ENCODE measurements at regions not wholly inside any gene's neighbourhood (a gene's known extent, or its start where the extent isn't known, plus 50 kb on each side); places are given as distances from the start of the nearest gene placed in this dataset.

- no TSS peak for BruUV-seq (replicated peaks)
Measured at GRCh38 chr3:154013736-154014135, 107.5 kb upstream of the ARHGEF26 start.

GRCh38 chr3:154015307-154015706, 105.9 kb upstream of the ARHGEF26 start:
- H3K4me2 ChIP-seq (ENCODE audit: control insufficient read depth, insufficient read depth): no peak overlapping the region
- no TSS peak for BruUV-seq (replicated peaks)
- intact Hi-C loops (cut with micrococcal nuclease; ENCODE audit: unreplicated experiment): loop anchor here (5.0 kb wide), 2 partner anchors 158 to 988 kb away; no protein-coding TSS in a partner anchor

More at GRCh38 chr3:154013736-154014135, 107.5 kb upstream of the ARHGEF26 start:
- ChIA-PET CTCF (no interaction called here), SMC1A (ENCODE audit: uncharacterized antibody, unreplicated experiment) (no interaction called here), RAD21 (ENCODE audit: unreplicated experiment) (no interaction called here), POLR2A (no interaction called here)
- no peaks in the 10 kb centered on the region for H3K9me3 ChIP-seq (replicated peaks; ENCODE audit: control insufficient read depth, insufficient read depth, low read length)
- H4K20me1 ChIP-seq (ENCODE audit: control insufficient read depth, insufficient read depth): no peaks in the 10 kb centered on the region
- intact Hi-C loops (cut with micrococcal nuclease; ENCODE audit: unreplicated experiment): no loop called here
- H3K4me2 ChIP-seq (ENCODE audit: control insufficient read depth, insufficient read depth): no peak overlapping the region
- no peaks in the 10 kb centered on the region for H3K79me2 ChIP-seq (ENCODE audit: control insufficient read depth, insufficient read depth, low read length)
- no peak for FAIRE-seq
- in situ Hi-C loops (cut with MboI): loop anchor here (10.0 kb wide), 1 partner anchor 979 kb away; no protein-coding TSS in a partner anchor
- no peak for DNase-seq (ENCODE audit: low read depth, low spot score)
- no peak overlapping the region for H3K27ac ChIP-seq (ENCODE audit: control insufficient read depth, insufficient read depth)
- no peak overlapping the region for H3K9ac ChIP-seq (ENCODE audit: control insufficient read depth, insufficient read depth, low read length)
- no peak overlapping the region for H3K4me3 ChIP-seq
- WGBS (ENCODE audit: insufficient coverage, insufficient replicate concordance, low lambda C conversion rate, missing lambda C conversion rate): 18% methylated on average over 4 of the region's 4 CpGs
- H3K4me1 ChIP-seq (ENCODE audit: control insufficient read depth, insufficient read depth, low read length): no peaks in the 10 kb centered on the region
- no peaks in the 10 kb centered on the region for H3K27me3 ChIP-seq (replicated peaks in 1 of 2; ENCODE audit: control insufficient read depth in 2 of 2, insufficient read depth in 2 of 2, low read length in 1 of 2)
- no peaks in the 10 kb centered on the region for H3K36me3 ChIP-seq (ENCODE audit: control insufficient read depth in 2 of 2, insufficient read depth in 2 of 2, low read length in 1 of 2)
- TF ChIP-seq CREB1 (IDR thresholded peaks at IDR 0.05; ENCODE audit: low read depth) (no peak), IRF5 (IDR thresholded peaks at IDR 0.05; ENCODE audit: borderline replicate concordance) (no peak), HCFC1 (IDR thresholded peaks at IDR 0.05; ENCODE audit: low read length) (no peak), SRF (IDR thresholded peaks at IDR 0.05; ENCODE audit: low read depth in 2 of 2, low read length in 2 of 2) (no peak), ZZZ3 (IDR thresholded peaks at IDR 0.05; ENCODE audit: control insufficient read depth, insufficient read length, low read depth) (no peak), CREM (IDR thresholded peaks at IDR 0.05; ENCODE audit: low read depth) (no peak), POLR2AphosphoS2 (IDR thresholded peaks at IDR 0.05; ENCODE audit: low read depth, low read length) (no peak)
- H2AFZ ChIP-seq (ENCODE audit: control insufficient read depth, low read depth, low read length): no peak overlapping the region
- no peak for ATAC-seq

More at GRCh38 chr3:154015307-154015706, 105.9 kb upstream of the ARHGEF26 start:
- Histone ChIP-seq H3K9me3 (replicated peaks; ENCODE audit: control insufficient read depth, insufficient read depth, low read length) (no peaks in the 10 kb centered on the region), H3K4me1 (ENCODE audit: control insufficient read depth, insufficient read depth, low read length) (no peaks in the 10 kb centered on the region), H3K4me3 (no peak overlapping the region), H3K27me3 (replicated peaks in 1 of 2; ENCODE audit: control insufficient read depth in 2 of 2, insufficient read depth in 2 of 2, low read length in 1 of 2) (no peaks in the 10 kb centered on the region), H4K20me1 (ENCODE audit: control insufficient read depth, insufficient read depth) (no peaks in the 10 kb centered on the region), H2AFZ (ENCODE audit: control insufficient read depth, low read depth, low read length) (no peak overlapping the region), H3K9ac (ENCODE audit: control insufficient read depth, insufficient read depth, low read length) (no peak overlapping the region), H3K36me3 (ENCODE audit: control insufficient read depth in 2 of 2, insufficient read depth in 2 of 2, low read length in 1 of 2) (no peaks in the 10 kb centered on the region), H3K27ac (ENCODE audit: control insufficient read depth, insufficient read depth) (no peak overlapping the region), H3K79me2 (ENCODE audit: control insufficient read depth, insufficient read depth, low read length) (no peaks in the 10 kb centered on the region)
- SMC1A ChIA-PET (ENCODE audit: uncharacterized antibody, unreplicated experiment): interaction anchor here (1.3 kb wide), 1 partner anchor 9 kb away, joined by 4 read pairs; no protein-coding TSS in a partner anchor
- POLR2A ChIA-PET: no interaction called here
- RAD21 ChIA-PET (ENCODE audit: unreplicated experiment): no interaction called here
- DNase-seq (ENCODE audit: low read depth, low spot score) (no peak), FAIRE-seq (no peak), ATAC-seq (no peak)
- TF ChIP-seq RCOR1 (conservative IDR thresholded peaks at IDR 0.05; ENCODE audit: low read depth, low read length) (no peak), SREBF2 (IDR thresholded peaks at IDR 0.05; ENCODE audit: low read length) (no peak), MXI1 (IDR thresholded peaks at IDR 0.05; ENCODE audit: low read depth, low read length) (no peak), MYC (IDR thresholded peaks at IDR 0.05; ENCODE audit: insufficient read depth, insufficient read length, insufficient replicate concordance, low read length, severe bottlenecking) (no peak), NFYA (IDR thresholded peaks at IDR 0.05; ENCODE audit: borderline replicate concordance, low read depth, low read length) (no peak), ZNF622 (IDR thresholded peaks at IDR 0.05) (no peak), RAD51 (IDR thresholded peaks at IDR 0.05) (no peak), CBX5 (IDR thresholded peaks at IDR 0.05; ENCODE audit: low read depth) (no peak)
- WGBS (ENCODE audit: insufficient coverage, insufficient replicate concordance, low lambda C conversion rate, missing lambda C conversion rate): 11% methylated on average over 4 of the region's 4 CpGs
- CTCF ChIA-PET: interaction anchor here (0.6 kb wide), 1 partner anchor 666 kb away, joined by 3 read pairs; no protein-coding TSS in a partner anchor
- in situ Hi-C loops (cut with MboI): loop anchor here (10.0 kb wide), 1 partner anchor 981 kb away; no protein-coding TSS in a partner anchor

All from GM12878 (cell line).